ENCODE measurements at regions not wholly inside any gene's neighbourhood (a gene's known extent, or its start where the extent isn't known, plus 50 kb on each side); places are given as distances from the start of the nearest gene placed in this dataset.

DNA sequence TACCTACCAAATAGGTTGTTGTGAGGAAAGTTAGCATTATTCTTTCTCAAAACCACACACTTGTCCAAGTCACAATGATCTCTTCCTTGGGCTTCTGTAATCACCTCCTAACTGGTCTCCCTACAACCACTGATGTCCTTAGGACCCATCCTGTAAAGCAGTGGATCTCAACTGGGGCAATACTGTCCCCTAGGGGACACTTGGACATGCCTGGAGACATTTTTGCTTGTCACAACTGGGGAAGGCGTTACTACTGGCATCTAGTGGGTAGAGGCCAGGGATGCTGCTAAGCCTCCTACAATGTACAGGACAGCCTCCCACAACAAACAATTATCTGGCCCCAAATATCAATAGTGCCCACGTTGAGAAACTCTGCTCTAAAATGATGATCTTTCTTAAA, 118.7 kb upstream of the AP1S2 start:
- no peak overlapping the region for H3K27ac ChIP-seq (ENCODE audit: insufficient read depth, low read length)
- no peak overlapping the region for H2BK20ac ChIP-seq (ENCODE audit: low read depth, low read length)
- no peak overlapping the region for H2BK120ac ChIP-seq (ENCODE audit: low read depth, low read length)
- no peak overlapping the region for H3K18ac ChIP-seq (ENCODE audit: low read depth, low read length)
- no peak overlapping the region for H4K5ac ChIP-seq (ENCODE audit: low read depth, low read length)
- TF ChIP-seq NFE2L2 (IDR thresholded peaks at IDR 0.05; ENCODE audit: low read depth, low read length) (no peak), RAD21 (IDR thresholded peaks at IDR 0.05; ENCODE audit: low read length) (peak; percentile 56), FOS (IDR thresholded peaks at IDR 0.05; ENCODE audit: low read depth, low read length) (no peak), MXI1 (IDR thresholded peaks at IDR 0.05; ENCODE audit: borderline replicate concordance, low read depth, low read length) (no peak), CHD1 (IDR thresholded peaks at IDR 0.05; ENCODE audit: low read depth, low read length) (no peak), SMC3 (IDR thresholded peaks at IDR 0.05; ENCODE audit: low read depth, low read length) (peak; percentile 35), CEBPB (IDR thresholded peaks at IDR 0.05; ENCODE audit: low read depth, low read length) (no peak)
- TF ChIP-seq, protein P1, sequence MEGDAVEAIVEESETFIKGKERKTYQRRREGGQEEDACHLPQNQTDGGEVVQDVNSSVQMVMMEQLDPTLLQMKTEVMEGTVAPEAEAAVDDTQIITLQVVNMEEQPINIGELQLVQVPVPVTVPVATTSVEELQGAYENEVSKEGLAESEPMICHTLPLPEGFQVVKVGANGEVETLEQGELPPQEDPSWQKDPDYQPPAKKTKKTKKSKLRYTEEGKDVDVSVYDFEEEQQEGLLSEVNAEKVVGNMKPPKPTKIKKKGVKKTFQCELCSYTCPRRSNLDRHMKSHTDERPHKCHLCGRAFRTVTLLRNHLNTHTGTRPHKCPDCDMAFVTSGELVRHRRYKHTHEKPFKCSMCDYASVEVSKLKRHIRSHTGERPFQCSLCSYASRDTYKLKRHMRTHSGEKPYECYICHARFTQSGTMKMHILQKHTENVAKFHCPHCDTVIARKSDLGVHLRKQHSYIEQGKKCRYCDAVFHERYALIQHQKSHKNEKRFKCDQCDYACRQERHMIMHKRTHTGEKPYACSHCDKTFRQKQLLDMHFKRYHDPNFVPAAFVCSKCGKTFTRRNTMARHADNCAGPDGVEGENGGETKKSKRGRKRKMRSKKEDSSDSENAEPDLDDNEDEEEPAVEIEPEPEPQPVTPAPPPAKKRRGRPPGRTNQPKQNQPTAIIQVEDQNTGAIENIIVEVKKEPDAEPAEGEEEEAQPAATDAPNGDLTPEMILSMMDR (conservative IDR thresholded peaks at IDR 0.05; ENCODE audit: low read depth, low read length) = peak; percentile 31
- H3K9me3 ChIP-seq (ENCODE audit: control insufficient read depth, insufficient read depth, low read length) = no peaks in the 10 kb centered on the region
- no TSS peak for BruUV-seq (replicated peaks)
- H3K4me2 ChIP-seq (ENCODE audit: low read depth, low read length) = no peak overlapping the region
- ChIA-PET POLR2A (ENCODE audit: unreplicated experiment) (no interaction called here), CTCF (interaction anchor here (0.6 kb wide), 1 partner anchor 616 kb away, joined by 4 read pairs; no protein-coding TSS in a partner anchor)
- DNase-seq (peak; percentile 19), ATAC-seq (ENCODE audit: low read depth) (no peak)
- intact Hi-C loops (cut with micrococcal nuclease) (no loop called here), in situ Hi-C loops (cut with MboI; ENCODE audit: low sequenced_read_pairs) (no loop called here), dilution Hi-C loops (cut with HindIII; ENCODE audit: low sequenced_read_pairs, unreplicated experiment) (no loop called here)
- no peak overlapping the region for H2AK9ac ChIP-seq (replicated peaks; ENCODE audit: low read depth, low read length, poor library complexity)
- H4K8ac ChIP-seq (ENCODE audit: low read depth in 2 of 2, low read length in 2 of 2) = no peak overlapping the region
- no peak overlapping the region for H3K56ac ChIP-seq (ENCODE audit: extremely low read depth, insufficient read depth, low read length)
- no peak overlapping the region for H4K91ac ChIP-seq (ENCODE audit: insufficient read depth, low read depth, low read length)
- H3K27me3 ChIP-seq (ENCODE audit: control insufficient read depth, insufficient read depth, low read length) = peaks cover 5% of the 10 kb centered on the region
- H2AFZ ChIP-seq (replicated peaks; ENCODE audit: low read length, poor library complexity) = no peak overlapping the region
- H3K23ac ChIP-seq (ENCODE audit: low read depth, low read length) = no peak overlapping the region
- no peak overlapping the region for H2BK5ac ChIP-seq (ENCODE audit: low read depth, low read length, poor library complexity, severe bottlenecking)
- 29% methylated on average over 1 of the region's 2 CpGs; no CpG with 5 or more reads in 1 of the 2 experiments for WGBS, 2 experiments (ENCODE audit: extremely low coverage in 2 of 2, insufficient read length in 1 of 2)
- H3K79me1 ChIP-seq (ENCODE audit: low read depth in 1 of 2, low read length in 2 of 2) = no peaks in the 10 kb centered on the region
- H2BK15ac ChIP-seq (ENCODE audit: low read depth, low read length) = no peak overlapping the region
- H3K9me1 ChIP-seq (ENCODE audit: insufficient read depth, low read length) = no peaks in the 10 kb centered on the region
- no peak overlapping the region for H3K4me3 ChIP-seq (ENCODE audit: insufficient read depth, low read depth, low read length)
- no peaks in the 10 kb centered on the region for H3K4me1 ChIP-seq (ENCODE audit: control insufficient read depth, insufficient read depth, low read length)
- H3K14ac ChIP-seq (replicated peaks; ENCODE audit: low read depth, low read length) = no peak overlapping the region
- no peaks in the 10 kb centered on the region for H4K20me1 ChIP-seq (ENCODE audit: insufficient read depth, low read length)
- H3K4ac ChIP-seq (ENCODE audit: low read depth, low read length) = no peak overlapping the region
- H2AK5ac ChIP-seq (ENCODE audit: low read depth, low read length) = no peak overlapping the region
- H3K9ac ChIP-seq (ENCODE audit: low read depth, low read length) = no peak overlapping the region
- no peaks in the 10 kb centered on the region for H3K36me3 ChIP-seq (ENCODE audit: control insufficient read depth, insufficient read depth, low read length)
